Glutamatergic neuron (in vitro differentiated cells): ENCODE measurements at regions not wholly inside any gene's neighbourhood (a gene's known extent, or its start where the extent isn't known, plus 50 kb on each side); places are given as distances from the start of the nearest gene placed in this dataset.

Experiments
- DNase-seq: peaks from one replicate; pipeline ENCODE4 v3.0.0; 2022
- H3K27ac Mint-ChIP-seq: one replicate; pipeline ENCODE4 v1.8.0; 2020; ENCODE audit warnings: mild to moderate bottlenecking, mixed read lengths, inconsistent platforms; ENCODE audit not compliant: unreplicated experiment
- H3K27me3 Mint-ChIP-seq: one replicate; pipeline ENCODE4 v1.8.0; 2020; ENCODE audit warnings: mild to moderate bottlenecking, moderate library complexity, mixed read lengths, inconsistent platforms; ENCODE audit not compliant: unreplicated experiment
- H3K36me3 Mint-ChIP-seq: one replicate; pipeline ENCODE4 v1.8.0; 2020; ENCODE audit warnings: mild to moderate bottlenecking, mixed read lengths, inconsistent platforms; ENCODE audit not compliant: unreplicated experiment
- H3K4me1 Mint-ChIP-seq: one replicate; pipeline ENCODE4 v1.8.0; 2020; ENCODE audit warnings: mild to moderate bottlenecking, low read depth, mixed read lengths, inconsistent platforms; ENCODE audit not compliant: unreplicated experiment
- H3K4me3 Mint-ChIP-seq: one replicate; pipeline ENCODE4 v1.8.0; 2020; ENCODE audit warnings: mild to moderate bottlenecking, mixed read lengths, inconsistent platforms; ENCODE audit not compliant: unreplicated experiment
- H3K9me3 Mint-ChIP-seq: one replicate; pipeline ENCODE4 v1.8.0; 2020; ENCODE audit warnings: mild to moderate bottlenecking, moderate library complexity, mixed read lengths, inconsistent platforms; ENCODE audit not compliant: unreplicated experiment
- TF ChIP-seq, protein P1 (sequence below): fragments of 200-600 bp; sonication (generic); IDR thresholded peaks from one replicate; pipeline ENCODE4 v1.5.0; 2021; ENCODE audit not compliant: partially characterized antibody, unreplicated experiment

DNA sequence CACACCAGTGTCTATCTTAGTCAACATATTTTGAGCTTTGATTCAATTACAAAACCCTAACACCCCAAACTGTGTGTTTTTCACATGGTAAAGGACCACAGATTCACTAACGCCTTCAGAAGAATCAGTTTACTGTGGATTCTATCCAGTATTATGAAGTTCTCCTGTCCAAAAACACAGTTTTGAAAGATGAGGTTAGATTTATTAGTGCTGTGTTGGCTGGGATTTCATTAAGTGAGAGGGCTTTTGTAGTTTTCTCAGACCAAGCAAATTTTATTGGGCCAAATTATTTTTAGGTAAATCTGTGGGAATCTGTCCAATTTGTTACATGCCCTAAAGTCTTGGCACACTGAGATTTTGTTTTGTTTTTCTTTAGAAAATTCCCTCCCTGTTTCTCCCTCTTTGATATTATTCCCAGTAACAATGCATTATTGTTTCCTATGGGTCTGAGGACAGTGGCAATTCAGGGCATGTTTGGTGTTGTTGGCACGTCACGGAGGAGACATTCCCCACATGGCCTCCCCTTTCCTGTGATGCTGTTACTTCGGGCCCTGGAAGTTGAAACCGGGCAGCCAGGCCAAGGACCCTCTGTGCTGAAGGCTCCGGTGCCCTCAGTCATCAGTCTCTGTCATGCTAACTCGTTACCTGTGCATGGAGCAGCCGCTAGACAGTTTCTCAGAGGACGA lies 87.5 kb upstream of the ALKAL2 start:
- Mint-ChIP-seq H3K4me1 (no peaks in the 10 kb centered on the region), H3K27me3 (peaks cover 3% of the 10 kb centered on the region), H3K27ac (no peak overlapping the region), H3K4me3 (no peak overlapping the region), H3K36me3 (peaks cover 25% of the 10 kb centered on the region), H3K9me3 (peaks cover 11% of the 10 kb centered on the region)
- TF ChIP-seq, protein P1, sequence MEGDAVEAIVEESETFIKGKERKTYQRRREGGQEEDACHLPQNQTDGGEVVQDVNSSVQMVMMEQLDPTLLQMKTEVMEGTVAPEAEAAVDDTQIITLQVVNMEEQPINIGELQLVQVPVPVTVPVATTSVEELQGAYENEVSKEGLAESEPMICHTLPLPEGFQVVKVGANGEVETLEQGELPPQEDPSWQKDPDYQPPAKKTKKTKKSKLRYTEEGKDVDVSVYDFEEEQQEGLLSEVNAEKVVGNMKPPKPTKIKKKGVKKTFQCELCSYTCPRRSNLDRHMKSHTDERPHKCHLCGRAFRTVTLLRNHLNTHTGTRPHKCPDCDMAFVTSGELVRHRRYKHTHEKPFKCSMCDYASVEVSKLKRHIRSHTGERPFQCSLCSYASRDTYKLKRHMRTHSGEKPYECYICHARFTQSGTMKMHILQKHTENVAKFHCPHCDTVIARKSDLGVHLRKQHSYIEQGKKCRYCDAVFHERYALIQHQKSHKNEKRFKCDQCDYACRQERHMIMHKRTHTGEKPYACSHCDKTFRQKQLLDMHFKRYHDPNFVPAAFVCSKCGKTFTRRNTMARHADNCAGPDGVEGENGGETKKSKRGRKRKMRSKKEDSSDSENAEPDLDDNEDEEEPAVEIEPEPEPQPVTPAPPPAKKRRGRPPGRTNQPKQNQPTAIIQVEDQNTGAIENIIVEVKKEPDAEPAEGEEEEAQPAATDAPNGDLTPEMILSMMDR = no peak
- no peak for DNase-seq

DNA sequence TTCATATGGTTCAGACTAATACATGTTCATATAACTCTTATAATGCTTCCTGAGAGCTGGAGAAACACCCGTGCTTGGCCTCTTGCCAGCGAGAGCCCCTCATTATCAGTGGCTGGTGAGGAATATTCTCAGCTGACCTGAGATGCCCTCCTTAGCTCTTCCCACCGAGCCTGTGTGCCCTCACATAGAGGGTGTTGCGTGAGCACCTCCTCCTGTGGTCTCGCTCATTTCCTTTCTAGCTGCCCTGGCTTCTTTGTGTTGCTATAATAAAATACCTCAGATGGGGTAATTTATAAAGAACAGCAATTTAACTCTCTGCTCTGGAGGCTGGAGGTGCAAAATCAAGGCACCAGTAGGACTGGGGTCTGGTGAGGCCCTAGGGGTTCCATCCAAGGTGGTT lies 80.5 kb upstream of the ALKAL2 start:
- Mint-ChIP-seq H3K27ac (no peak overlapping the region), H3K9me3 (peaks cover 11% of the 10 kb centered on the region), H3K4me3 (no peak overlapping the region), H3K27me3 (peaks cover 3% of the 10 kb centered on the region), H3K4me1 (no peaks in the 10 kb centered on the region), H3K36me3 (peaks cover 17% of the 10 kb centered on the region)
- TF ChIP-seq, protein P1 = no peak
- no peak for DNase-seq

DNA sequence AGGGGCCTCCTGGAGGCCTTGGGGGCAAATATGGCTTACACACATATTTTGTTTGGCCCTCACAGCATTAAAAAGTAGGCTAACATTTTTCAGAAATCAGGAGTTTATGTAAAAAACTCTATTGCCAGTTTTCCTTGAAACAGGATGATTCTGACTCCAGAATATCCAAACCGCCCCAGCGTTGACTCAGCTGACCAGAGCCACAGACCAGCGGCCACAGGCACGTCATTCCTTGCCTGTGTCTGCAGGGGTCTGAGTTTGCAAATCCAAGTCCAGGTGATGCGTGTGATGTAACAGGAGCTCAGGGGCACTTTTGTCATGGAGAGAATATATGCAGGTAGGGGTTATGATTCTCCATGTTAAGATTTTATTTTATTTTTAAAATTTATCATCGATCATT lies 79.4 kb upstream of the ALKAL2 start:
- H3K27ac Mint-ChIP-seq = no peak overlapping the region
- H3K36me3 Mint-ChIP-seq = peaks cover 17% of the 10 kb centered on the region
- DNase-seq = no peak
- TF ChIP-seq, protein P1 = no peak
- no peaks in the 10 kb centered on the region for H3K27me3 Mint-ChIP-seq
- peaks cover 7% of the 10 kb centered on the region for H3K9me3 Mint-ChIP-seq
- H3K4me3 Mint-ChIP-seq = no peak overlapping the region
- no peaks in the 10 kb centered on the region for H3K4me1 Mint-ChIP-seq

DNA sequence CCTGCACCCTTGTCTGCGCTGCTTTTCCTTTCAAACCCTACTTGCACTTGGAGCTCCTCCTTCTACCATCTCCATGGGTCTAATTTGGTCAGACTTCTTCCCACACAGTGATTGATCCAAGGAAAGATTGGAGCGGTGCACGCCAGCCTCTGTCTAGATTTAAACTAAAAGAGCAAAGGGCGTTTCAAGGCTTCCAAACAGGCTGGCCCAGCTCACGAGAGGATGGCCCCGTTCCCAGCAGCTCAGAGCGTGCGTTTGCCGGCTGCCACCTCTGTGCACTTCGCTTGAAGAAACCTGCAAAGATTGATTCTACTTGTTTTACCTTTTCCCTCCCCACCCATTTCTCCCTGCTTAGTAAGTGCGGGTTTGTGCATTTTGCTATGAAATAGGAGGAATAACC lies 78.8 kb upstream of the ALKAL2 start:
- TF ChIP-seq, protein P1 = no peak
- H3K4me3 Mint-ChIP-seq = no peak overlapping the region
- H3K36me3 Mint-ChIP-seq = peaks cover 12% of the 10 kb centered on the region
- H3K27ac Mint-ChIP-seq = no peak overlapping the region
- H3K27me3 Mint-ChIP-seq = no peaks in the 10 kb centered on the region
- H3K9me3 Mint-ChIP-seq = peaks cover 5% of the 10 kb centered on the region
- no peak for DNase-seq
- H3K4me1 Mint-ChIP-seq = no peaks in the 10 kb centered on the region

DNA sequence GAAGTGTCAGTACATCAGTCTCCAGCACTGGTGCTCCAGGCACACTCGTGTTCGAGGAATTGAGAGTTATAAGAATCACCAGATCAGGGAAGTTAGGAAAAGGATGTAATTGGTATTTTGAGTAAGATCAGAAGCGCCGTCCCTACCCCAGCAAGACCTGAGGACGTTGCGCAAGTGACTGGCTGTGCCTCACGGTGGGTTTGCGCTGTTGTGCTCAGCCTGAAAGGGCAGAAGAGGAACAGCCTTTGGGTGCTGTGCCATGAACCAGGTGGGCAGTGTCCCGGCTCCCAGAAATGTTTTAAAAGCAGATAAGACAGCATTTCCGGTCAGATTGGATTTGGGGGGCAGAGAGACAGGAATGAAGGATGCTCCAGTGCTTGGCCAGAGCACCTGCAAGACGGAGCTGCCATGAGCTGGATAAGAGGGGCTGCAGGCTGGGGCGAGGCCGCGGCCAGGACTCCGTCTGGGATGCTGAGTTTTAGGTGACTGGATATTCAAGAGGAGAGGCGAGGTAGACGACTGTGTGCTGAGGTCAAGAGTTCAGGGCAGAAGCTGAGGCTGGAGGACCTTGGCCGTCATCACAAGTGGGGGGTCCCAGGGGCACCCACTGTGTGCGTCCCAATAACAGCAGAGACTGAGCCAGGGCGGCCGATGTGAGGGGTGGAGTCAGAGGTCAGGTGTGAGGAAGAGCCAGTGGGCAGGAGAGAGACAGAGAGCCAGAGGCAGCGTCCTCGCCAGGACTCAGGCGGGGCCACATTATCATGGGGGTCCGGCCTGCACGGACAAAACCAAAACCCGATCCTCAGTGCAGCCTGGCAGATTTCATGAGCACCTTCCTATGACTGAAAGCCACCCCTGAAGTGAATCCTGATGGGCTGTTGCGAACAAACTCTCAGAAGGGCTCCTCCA lies 77.7 kb upstream of the ALKAL2 start:
- Mint-ChIP-seq H3K9me3 (peaks cover 5% of the 10 kb centered on the region), H3K4me3 (no peak overlapping the region), H3K4me1 (no peaks in the 10 kb centered on the region), H3K36me3 (peaks cover 8% of the 10 kb centered on the region), H3K27ac (no peak overlapping the region), H3K27me3 (no peaks in the 10 kb centered on the region)
- TF ChIP-seq, protein P1 = no peak
- no peak for DNase-seq
